A673 (cell line): ENCODE measurements at regions not wholly inside any gene's neighbourhood (a gene's known extent, or its start where the extent isn't known, plus 50 kb on each side); places are given as distances from the start of the nearest gene placed in this dataset.

Experiments
- BruUV-seq: library from RNA; stranded (reverse); fragments of 400-500 nt; replicated peaks from 2 replicates; lab custom pipeline; 2021; lab: Mats Ljungman, UMichigan
- CTCF ChIA-PET: fragments of 300-600 bp; sonication (Branson Sonifier 250); formaldehyde crosslinking; loops from one replicate; lab custom pipeline; 2022; ENCODE audit warnings: antibody characterized with exemption; lab: Charles Lee
- POLR2A ChIA-PET: fragments of 300-600 bp; sonication (Branson Sonifier 250); formaldehyde crosslinking; loops from one replicate; lab custom pipeline; 2022; ENCODE audit warnings: antibody characterized with exemption; ENCODE audit not compliant: low non-redundant PET; lab: Charles Lee
- DNase-seq: peaks from one replicate; pipeline ENCODE4 v3.0.0-alpha.2; 2015; ENCODE audit warnings: low spot score
- H3K27ac ChIP-seq: fragments of 200-600 bp; sonication (generic); 2 replicates; pipeline ENCODE4 v1.5.1; 2016; ENCODE audit warnings: mixed run types, low read depth, mild to moderate bottlenecking, mixed read lengths, antibody characterized with exemption, low read length; ENCODE audit not compliant: poor library complexity, severe bottlenecking
- H3K27me3 ChIP-seq: fragments of 200-600 bp; sonication (generic); replicated peaks from 2 replicates; pipeline ENCODE4 v1.6.1; 2017; ENCODE audit warnings: mixed run types, low read depth, mild to moderate bottlenecking, mixed read lengths, antibody characterized with exemption, low read length; ENCODE audit not compliant: insufficient read depth, poor library complexity
- H3K36me3 ChIP-seq: fragments of 200-600 bp; sonication (generic); 2 replicates; pipeline ENCODE4 v1.6.1; 2016; ENCODE audit warnings: mixed run types, mild to moderate bottlenecking, mixed read lengths, antibody characterized with exemption, low read length; ENCODE audit not compliant: insufficient read depth, poor library complexity, severe bottlenecking
- H3K4me1 ChIP-seq: fragments of 200-600 bp; sonication (generic); 2 replicates; pipeline ENCODE4 v1.6.1; 2017; ENCODE audit warnings: mixed run types, mild to moderate bottlenecking, mixed read lengths, antibody characterized with exemption, low read length; ENCODE audit not compliant: insufficient read depth, poor library complexity, severe bottlenecking
- H3K4me3 ChIP-seq: fragments of 200-600 bp; sonication (generic); 2 replicates; pipeline ENCODE4 v1.5.1; 2016; ENCODE audit warnings: low read depth, mixed run types, mild to moderate bottlenecking, mixed read lengths, low read length; ENCODE audit not compliant: poor library complexity, severe bottlenecking
- H3K9me3 ChIP-seq: fragments of 200-600 bp; sonication (generic); 2 replicates; pipeline ENCODE4 v1.6.1; 2016; ENCODE audit warnings: mixed run types, low read depth, mild to moderate bottlenecking, mixed read lengths, antibody characterized with exemption, low read length; ENCODE audit not compliant: poor library complexity, severe bottlenecking
- EZH2 ChIP-seq: fragments of 200-600 bp; sonication (generic); IDR thresholded peaks from 2 replicates; pipeline ENCODE4 v1.6.1; 2017; ENCODE audit warnings: borderline replicate concordance, low read depth, mild to moderate bottlenecking, mixed read lengths, antibody characterized with exemption, low read length; ENCODE audit not compliant: poor library complexity, severe bottlenecking
- intact Hi-C: fragments of 100-400 bp; cut with micrococcal nuclease; formaldehyde crosslinking; loops from one replicate; pipeline ENCODE4 v1.10.0; 2022; ENCODE audit not compliant: unreplicated experiment
- TF ChIP-seq, protein P1 (sequence below): fragments of 300-800, 200-600 bp; sonication (generic); conservative IDR thresholded peaks from 2 replicates; pipeline ENCODE4 v1.5.1; 2017; ENCODE audit warnings: low read depth, mild to moderate bottlenecking, antibody characterized with exemption, low read length, moderate library complexity, mixed read lengths

DNA sequence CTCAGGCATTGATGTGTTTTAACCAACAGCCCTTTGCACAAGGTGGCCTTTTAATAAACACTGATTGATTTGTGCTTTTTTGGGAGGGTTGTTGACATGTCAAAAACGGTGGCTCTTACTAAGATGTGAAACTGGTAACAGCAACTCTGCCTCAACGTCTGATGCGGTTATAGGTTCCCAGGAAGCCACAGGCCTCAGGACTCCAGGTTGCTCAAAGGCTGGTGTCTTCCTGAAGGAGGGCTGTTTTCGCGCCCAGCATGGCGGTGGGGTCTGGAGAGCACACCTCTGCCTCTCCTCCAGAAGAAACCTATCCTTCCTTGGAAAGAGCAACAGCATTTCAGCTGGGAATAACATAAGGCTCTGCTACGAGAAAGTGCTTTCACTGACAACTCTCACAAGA lies 187.5 kb downstream of the IRF8 start:
- Histone ChIP-seq H3K27ac (no peak overlapping the region), H3K4me1 (no peaks in the 10 kb centered on the region), H3K9me3 (no peaks in the 10 kb centered on the region), H3K36me3 (no peaks in the 10 kb centered on the region), H3K27me3 (peaks cover 16% of the 10 kb centered on the region), H3K4me3 (no peak overlapping the region)
- ChIA-PET POLR2A (no interaction called here), CTCF (no interaction called here)
- TF ChIP-seq, protein P1, sequence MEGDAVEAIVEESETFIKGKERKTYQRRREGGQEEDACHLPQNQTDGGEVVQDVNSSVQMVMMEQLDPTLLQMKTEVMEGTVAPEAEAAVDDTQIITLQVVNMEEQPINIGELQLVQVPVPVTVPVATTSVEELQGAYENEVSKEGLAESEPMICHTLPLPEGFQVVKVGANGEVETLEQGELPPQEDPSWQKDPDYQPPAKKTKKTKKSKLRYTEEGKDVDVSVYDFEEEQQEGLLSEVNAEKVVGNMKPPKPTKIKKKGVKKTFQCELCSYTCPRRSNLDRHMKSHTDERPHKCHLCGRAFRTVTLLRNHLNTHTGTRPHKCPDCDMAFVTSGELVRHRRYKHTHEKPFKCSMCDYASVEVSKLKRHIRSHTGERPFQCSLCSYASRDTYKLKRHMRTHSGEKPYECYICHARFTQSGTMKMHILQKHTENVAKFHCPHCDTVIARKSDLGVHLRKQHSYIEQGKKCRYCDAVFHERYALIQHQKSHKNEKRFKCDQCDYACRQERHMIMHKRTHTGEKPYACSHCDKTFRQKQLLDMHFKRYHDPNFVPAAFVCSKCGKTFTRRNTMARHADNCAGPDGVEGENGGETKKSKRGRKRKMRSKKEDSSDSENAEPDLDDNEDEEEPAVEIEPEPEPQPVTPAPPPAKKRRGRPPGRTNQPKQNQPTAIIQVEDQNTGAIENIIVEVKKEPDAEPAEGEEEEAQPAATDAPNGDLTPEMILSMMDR: no peak
- intact Hi-C loops: no loop called here
- no peak for DNase-seq
- BruUV-seq: no TSS peak

DNA sequence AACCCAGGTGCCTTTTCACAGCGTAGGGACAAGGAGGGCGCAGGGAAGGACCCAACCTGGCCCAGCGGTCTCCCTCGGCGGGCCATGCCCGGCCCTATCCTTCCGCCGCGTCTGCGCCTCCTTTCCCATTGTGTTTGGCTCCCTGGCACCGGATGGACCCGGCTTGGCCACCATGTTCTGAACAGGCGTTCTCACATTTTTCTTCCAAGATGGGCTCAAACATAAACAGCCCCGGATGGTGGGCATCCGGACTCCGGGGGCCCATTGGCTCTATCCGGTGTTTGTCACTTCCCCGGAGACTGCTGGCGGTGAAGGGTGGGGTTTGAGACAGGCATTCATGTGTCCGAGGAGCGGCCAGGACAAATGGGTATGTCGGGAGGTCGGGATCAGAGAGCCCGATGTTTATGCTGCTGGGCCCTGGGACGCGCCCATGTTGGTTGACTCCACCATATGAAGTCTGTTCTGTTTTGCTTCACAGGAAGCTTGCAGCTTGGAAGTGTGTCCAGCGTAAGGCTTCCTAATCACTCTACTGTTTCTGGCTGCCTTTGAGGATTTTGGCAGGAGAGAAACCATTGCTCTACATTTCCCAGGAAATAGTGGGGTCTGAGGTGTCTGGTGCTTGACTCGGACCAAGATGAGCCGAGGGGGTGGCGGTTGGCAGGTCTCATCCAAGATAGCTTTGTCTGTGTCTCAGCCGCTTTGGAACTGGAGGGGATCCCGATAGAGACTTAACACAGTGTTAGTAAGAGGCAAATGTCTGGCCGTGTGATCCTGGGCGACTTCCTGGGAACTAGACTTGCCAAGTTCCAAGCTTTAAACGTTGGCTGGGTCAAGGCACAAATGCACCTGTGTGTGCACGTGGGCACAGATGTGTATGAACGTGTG lies 188.3 kb downstream of the IRF8 start:
- TF ChIP-seq EZH2: no peak
- TF ChIP-seq, protein P1: no peak
- Histone ChIP-seq H3K9me3 (no peaks in the 10 kb centered on the region), H3K4me1 (no peaks in the 10 kb centered on the region), H3K27me3 (peaks cover 16% of the 10 kb centered on the region), H3K36me3 (no peaks in the 10 kb centered on the region), H3K27ac (no peak overlapping the region), H3K4me3 (no peak overlapping the region)
- intact Hi-C loops: no loop called here
- DNase-seq: no peak
- ChIA-PET POLR2A (no interaction called here), CTCF (no interaction called here)
- no TSS peak for BruUV-seq

DNA sequence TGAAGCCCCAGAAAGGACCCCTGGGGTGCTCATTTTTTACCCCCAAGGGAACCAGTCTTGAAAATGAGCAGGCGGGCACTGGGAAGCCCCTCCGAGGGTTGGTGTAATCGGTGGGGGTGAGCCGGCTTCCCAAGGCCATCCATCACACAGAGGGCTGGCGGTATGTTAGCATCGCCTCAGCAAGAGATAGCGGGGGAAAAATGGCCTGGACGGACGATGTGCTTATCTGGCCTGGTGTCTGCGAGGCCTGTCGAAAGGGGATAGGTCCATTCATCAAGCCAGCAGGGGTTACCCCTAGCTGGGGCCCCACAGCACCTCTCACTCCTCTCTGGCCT lies 188.9 kb downstream of the IRF8 start:
- DNase-seq: no peak
- no peaks in the 10 kb centered on the region for H3K9me3 ChIP-seq
- TF ChIP-seq, protein P1: no peak
- no peak for TF ChIP-seq EZH2
- ChIA-PET POLR2A (no interaction called here), CTCF (no interaction called here)
- peaks cover 14% of the 10 kb centered on the region for H3K27me3 ChIP-seq
- intact Hi-C loops: no loop called here
- H3K4me1 ChIP-seq: no peaks in the 10 kb centered on the region
- H3K27ac ChIP-seq: no peak overlapping the region
- no TSS peak for BruUV-seq
- no peak overlapping the region for H3K4me3 ChIP-seq
- H3K36me3 ChIP-seq: no peaks in the 10 kb centered on the region
